CD4-positive, alpha-beta memory T cell (primary cell): ENCODE measurements at regions not wholly inside any gene's neighbourhood (a gene's known extent, or its start where the extent isn't known, plus 50 kb on each side); places are given as distances from the start of the nearest gene placed in this dataset.

Experiments used
- CTCF ChIA-PET: fragments of 350-600 bp; sonication (Branson Sonifier 250); formaldehyde crosslinking; loops from one replicate; lab custom pipeline; 2021; ENCODE audit warnings: inconsistent platforms; ENCODE audit not compliant: partially characterized antibody; lab: Charles Lee
- POLR2A ChIA-PET: fragments of 350-600 bp; sonication (Branson Sonifier 250); formaldehyde crosslinking; loops from one replicate; lab custom pipeline; 2021; ENCODE audit not compliant: partially characterized antibody; lab: Charles Lee
- DNase-seq, 5 donors: peaks; one replicate each; pipeline versions ENCODE4 v3.0.0 to v3.0.0-alpha.2; 2020 to 2022; ENCODE audit warnings: mixed read lengths in 1 of 5
- H3K27ac ChIP-seq: one replicate; pipeline ENCODE4 v1.7.0; 2013; ENCODE audit warnings: low read depth, low read length
- H3K27me3 ChIP-seq: 2 replicates; pipeline ENCODE4 v1.7.0; 2013; ENCODE audit warnings: mild to moderate bottlenecking, low read length, moderate library complexity; ENCODE audit not compliant: insufficient read depth
- H3K36me3 ChIP-seq: 2 replicates; pipeline ENCODE4 v1.7.0; 2013; ENCODE audit warnings: mild to moderate bottlenecking, low read length, moderate library complexity; ENCODE audit not compliant: insufficient read depth
- H3K4me1 ChIP-seq: 2 replicates; pipeline ENCODE4 v1.7.0; 2013; ENCODE audit warnings: mild to moderate bottlenecking, low read length, moderate library complexity; ENCODE audit not compliant: insufficient read depth
- H3K4me3 ChIP-seq, 2 donors: one replicate each; pipeline ENCODE4 v1.7.0; 2013; ENCODE audit warnings: low read length in 2 of 2, mild to moderate bottlenecking in 1 of 2
- H3K9me3 ChIP-seq, 2 donors: one replicate each; pipeline ENCODE4 v1.7.0; 2013; ENCODE audit warnings: low read length in 2 of 2, control low read depth in 1 of 2; ENCODE audit not compliant: control insufficient read depth in 1 of 2
- H3K27ac Mint-ChIP-seq, 7 donors: one replicate each; pipeline ENCODE4 v1.8.0; 2020 to 2021; ENCODE audit warnings: mixed read lengths in 7 of 7, mild to moderate bottlenecking in 6 of 7, inconsistent platforms in 3 of 7, moderate library complexity in 3 of 7
- H3K27me3 Mint-ChIP-seq, 2 donors: one replicate each; pipeline ENCODE4 v1.8.0; 2020 to 2021; ENCODE audit warnings: mixed read lengths in 2 of 2
- H3K36me3 Mint-ChIP-seq, 2 donors: one replicate each; pipeline ENCODE4 v1.8.0; 2020 to 2021; ENCODE audit warnings: mixed read lengths in 2 of 2, inconsistent platforms in 1 of 2, mild to moderate bottlenecking in 1 of 2
- H3K4me1 Mint-ChIP-seq, 4 donors: one replicate each; pipeline ENCODE4 v1.8.0; 2020 to 2021; ENCODE audit warnings: mixed read lengths in 4 of 4, mild to moderate bottlenecking in 1 of 4
- H3K4me3 Mint-ChIP-seq, 8 donors: one replicate each; pipeline ENCODE4 v1.8.0; 2020 to 2021; ENCODE audit warnings: mixed read lengths in 8 of 8, mild to moderate bottlenecking in 7 of 8, moderate library complexity in 6 of 8, inconsistent platforms in 3 of 8
- H3K9me3 Mint-ChIP-seq, 8 donors: one replicate each; pipeline ENCODE4 v1.8.0; 2020 to 2021; ENCODE audit warnings: mixed read lengths in 8 of 8, mild to moderate bottlenecking in 5 of 8, inconsistent platforms in 3 of 8, moderate library complexity in 1 of 8
- intact Hi-C: fragments of 100-400 bp; cut with micrococcal nuclease; formaldehyde crosslinking; loops from one replicate; pipeline ENCODE4 v1.15.1; 2023

DNA sequence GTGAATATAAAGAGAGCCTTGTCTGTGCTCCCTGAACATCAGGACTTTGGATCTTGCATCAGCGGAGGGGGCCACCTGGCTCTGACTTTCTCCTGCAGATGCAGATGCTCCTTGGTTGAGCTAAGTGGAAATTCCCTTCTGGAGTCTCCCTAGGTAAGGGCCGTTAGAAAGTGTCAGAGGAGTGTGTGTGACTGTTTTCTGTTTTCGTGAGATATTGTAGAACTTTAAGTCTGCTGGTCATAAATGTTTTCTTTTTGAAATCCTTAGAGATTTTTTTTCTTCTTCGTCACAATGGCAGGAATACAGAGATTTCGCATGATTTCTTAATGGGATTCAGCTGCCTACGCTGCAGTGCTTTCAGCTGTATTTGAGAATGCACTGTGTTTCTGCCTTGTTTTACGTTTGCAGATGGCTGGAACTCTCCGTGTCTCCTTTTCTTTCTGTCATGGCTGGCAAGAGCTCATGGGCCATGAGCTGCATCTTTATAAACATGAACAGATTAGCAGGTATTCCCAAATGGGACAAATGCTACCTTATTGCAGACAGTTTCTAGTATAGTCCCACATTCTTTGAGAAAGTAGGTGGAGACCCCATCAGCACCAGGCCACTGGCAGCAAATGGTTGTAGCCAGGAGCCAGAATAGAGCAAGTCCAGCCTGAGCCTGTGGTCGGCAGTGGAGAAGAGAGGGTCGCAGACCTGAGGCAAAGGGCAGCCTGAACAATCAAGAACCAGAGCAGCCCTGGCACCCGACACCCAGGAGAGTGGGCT lies 76.2 kb upstream of the FRMD6 start:
- H3K27ac Mint-ChIP-seq, result no peak overlapping the region
- H3K4me3 Mint-ChIP-seq, result no peak overlapping the region
- Histone ChIP-seq H3K36me3 (no peaks in the 10 kb centered on the region), H3K27ac (no peak overlapping the region), H3K4me1 (no peaks in the 10 kb centered on the region), H3K27me3 (no peaks in the 10 kb centered on the region), H3K4me3 (no peak overlapping the region), H3K9me3 (no peaks in the 10 kb centered on the region)
- POLR2A ChIA-PET, result no interaction called here
- CTCF ChIA-PET, result no interaction called here
- no peak for DNase-seq
- no peaks in the 10 kb centered on the region for H3K36me3 Mint-ChIP-seq
- peaks cover 24 to 48% of the 10 kb centered on the region in 2 donors for H3K27me3 Mint-ChIP-seq
- intact Hi-C loops, result no loop called here
- no peaks in the 10 kb centered on the region for H3K4me1 Mint-ChIP-seq
- no peaks in the 10 kb centered on the region for H3K9me3 Mint-ChIP-seq

- Mint-ChIP-seq H3K36me3 (no peaks in the 10 kb centered on the region), H3K27me3 (peaks cover 24 to 49% of the 10 kb centered on the region in 2 donors)
- CTCF ChIA-PET, result no interaction called here
These were observed 75.6 kb upstream of the FRMD6 start for GRCh38 chr14:51576117-51576430.

GRCh38 chr14:51576879-51577278 lies 74.8 kb upstream of the FRMD6 start:
- peaks cover 23 to 51% of the 10 kb centered on the region in 2 donors for H3K27me3 Mint-ChIP-seq
- CTCF ChIA-PET, result no interaction called here

More at GRCh38 chr14:51576117-51576430, 75.6 kb upstream of the FRMD6 start:
- Histone ChIP-seq H3K9me3 (no peaks in the 10 kb centered on the region), H3K36me3 (no peaks in the 10 kb centered on the region), H3K27ac (no peak overlapping the region), H3K4me1 (no peaks in the 10 kb centered on the region), H3K27me3 (no peaks in the 10 kb centered on the region), H3K4me3 (no peak overlapping the region)
- Mint-ChIP-seq H3K9me3 (no peaks in the 10 kb centered on the region), H3K4me1 (no peaks in the 10 kb centered on the region), H3K4me3 (no peak overlapping the region), H3K27ac (no peak overlapping the region)
- POLR2A ChIA-PET, result no interaction called here
- intact Hi-C loops, result no loop called here
- no peak for DNase-seq

GRCh38 chr14:51578853-51579252 lies 72.9 kb upstream of the FRMD6 start:
- no peaks in the 10 kb centered on the region for H3K9me3 ChIP-seq
- CTCF ChIA-PET, result no interaction called here
- no peak overlapping the region for H3K27ac ChIP-seq
- Mint-ChIP-seq H3K4me3 (no peak overlapping the region), H3K9me3 (no peaks in the 10 kb centered on the region), H3K27me3 (peaks cover 23 to 41% of the 10 kb centered on the region in 2 donors), H3K4me1 (no peaks in the 10 kb centered on the region), H3K36me3 (no peaks in the 10 kb centered on the region), H3K27ac (no peak overlapping the region)
- POLR2A ChIA-PET, result no interaction called here
- no peak overlapping the region for H3K4me3 ChIP-seq
- no peaks in the 10 kb centered on the region for H3K27me3 ChIP-seq
- no peaks in the 10 kb centered on the region for H3K4me1 ChIP-seq
- H3K36me3 ChIP-seq, result no peaks in the 10 kb centered on the region
- no peak for DNase-seq
- intact Hi-C loops, result no loop called here

More at GRCh38 chr14:51576879-51577278, 74.8 kb upstream of the FRMD6 start:
- Mint-ChIP-seq H3K4me3 (no peak overlapping the region), H3K4me1 (no peaks in the 10 kb centered on the region), H3K27ac (no peak overlapping the region), H3K9me3 (no peaks in the 10 kb centered on the region), H3K36me3 (no peaks in the 10 kb centered on the region)
- Histone ChIP-seq H3K27ac (no peak overlapping the region), H3K4me1 (no peaks in the 10 kb centered on the region), H3K9me3 (no peaks in the 10 kb centered on the region), H3K27me3 (no peaks in the 10 kb centered on the region), H3K4me3 (no peak overlapping the region), H3K36me3 (no peaks in the 10 kb centered on the region)
- intact Hi-C loops, result no loop called here
- DNase-seq, result no peak
- POLR2A ChIA-PET, result no interaction called here

- intact Hi-C loops, result no loop called here
- Histone ChIP-seq H3K27me3 (no peaks in the 10 kb centered on the region), H3K36me3 (no peaks in the 10 kb centered on the region), H3K4me3 (no peak overlapping the region), H3K4me1 (no peaks in the 10 kb centered on the region), H3K9me3 (no peaks in the 10 kb centered on the region), H3K27ac (no peak overlapping the region)
- no peaks in the 10 kb centered on the region for H3K9me3 Mint-ChIP-seq
- H3K27me3 Mint-ChIP-seq, result peaks cover 19 to 28% of the 10 kb centered on the region in 2 donors
- no peak overlapping the region for H3K27ac Mint-ChIP-seq
- CTCF ChIA-PET, result no interaction called here
- DNase-seq, result no peak
- POLR2A ChIA-PET, result no interaction called here
- no peaks in the 10 kb centered on the region for H3K36me3 Mint-ChIP-seq
- no peaks in the 10 kb centered on the region for H3K4me1 Mint-ChIP-seq
- no peak overlapping the region for H3K4me3 Mint-ChIP-seq
These were observed 70.5 kb upstream of the FRMD6 start for GRCh38 chr14:51581017-51581881.

- CTCF ChIA-PET, result no interaction called here
- no peaks in the 10 kb centered on the region for H3K4me1 Mint-ChIP-seq
These were observed 69.3 kb upstream of the FRMD6 start for GRCh38 chr14:51582437-51582836.

GRCh38 chr14:51585055-51585454 lies 66.7 kb upstream of the FRMD6 start:
- Mint-ChIP-seq H3K4me3 (no peak overlapping the region), H3K27ac (no peak overlapping the region)

More at GRCh38 chr14:51582437-51582836, 69.3 kb upstream of the FRMD6 start:
- Histone ChIP-seq H3K27me3 (no peaks in the 10 kb centered on the region), H3K4me3 (no peak overlapping the region), H3K27ac (no peak overlapping the region), H3K4me1 (no peaks in the 10 kb centered on the region), H3K36me3 (no peaks in the 10 kb centered on the region), H3K9me3 (no peaks in the 10 kb centered on the region)
- no peaks in the 10 kb centered on the region for H3K36me3 Mint-ChIP-seq
- H3K9me3 Mint-ChIP-seq, result no peaks in the 10 kb centered on the region
- no peak for DNase-seq
- intact Hi-C loops, result no loop called here
- peaks cover 11 to 21% of the 10 kb centered on the region in 2 donors for H3K27me3 Mint-ChIP-seq
- POLR2A ChIA-PET, result no interaction called here
- no peak overlapping the region for H3K4me3 Mint-ChIP-seq
- no peak overlapping the region for H3K27ac Mint-ChIP-seq

More at GRCh38 chr14:51585055-51585454, 66.7 kb upstream of the FRMD6 start:
- ChIA-PET CTCF (no interaction called here), POLR2A (no interaction called here)
- Histone ChIP-seq H3K4me3 (no peak overlapping the region), H3K4me1 (no peaks in the 10 kb centered on the region), H3K27me3 (no peaks in the 10 kb centered on the region), H3K9me3 (no peaks in the 10 kb centered on the region), H3K27ac (no peak overlapping the region), H3K36me3 (no peaks in the 10 kb centered on the region)
- H3K9me3 Mint-ChIP-seq, result no peaks in the 10 kb centered on the region
- intact Hi-C loops, result no loop called here
- no peaks in the 10 kb centered on the region for H3K36me3 Mint-ChIP-seq
- H3K27me3 Mint-ChIP-seq, result peaks cover 7 to 10% of the 10 kb centered on the region in 2 donors
- H3K4me1 Mint-ChIP-seq, result no peaks in the 10 kb centered on the region
- DNase-seq, result no peak
